Anterior cingulate cortex (tissue), 58 donors: ENCODE measurements at regions not wholly inside any gene's neighbourhood (a gene's known extent, or its start where the extent isn't known, plus 50 kb on each side); places are given as distances from the start of the nearest gene placed in this dataset.
"Not testable (repeated sequence)": the region's sequence is repeated elsewhere in the genome, so short reads cannot be mapped to it uniquely, and the experiment has no call there.

Experiments used
- DNase-seq, 58 donors: peaks; one replicate each; lab custom pipeline; 2025; lab: John Stamatoyannopoulos, UW

DNA sequence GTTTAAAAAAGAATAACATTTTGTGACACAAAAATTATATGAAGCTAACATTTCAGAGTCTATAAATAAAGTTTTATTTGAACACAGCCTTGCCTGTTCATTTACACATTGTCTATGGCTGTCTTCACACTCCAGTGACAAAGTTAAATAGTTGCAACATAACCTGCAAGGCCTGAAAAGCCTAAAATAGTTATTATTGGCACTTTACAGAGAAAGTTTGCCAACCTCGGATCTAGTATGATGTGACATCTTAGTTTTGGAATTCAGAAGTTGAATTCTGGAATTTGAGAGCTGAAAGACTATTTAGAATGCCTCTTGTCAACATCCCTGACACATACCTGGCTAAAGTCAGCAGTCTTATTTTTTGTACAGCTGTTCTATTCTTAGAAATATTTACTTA, 68.3 kb downstream of the DYRK2 start:
- DNase-seq, result no peak

DNA sequence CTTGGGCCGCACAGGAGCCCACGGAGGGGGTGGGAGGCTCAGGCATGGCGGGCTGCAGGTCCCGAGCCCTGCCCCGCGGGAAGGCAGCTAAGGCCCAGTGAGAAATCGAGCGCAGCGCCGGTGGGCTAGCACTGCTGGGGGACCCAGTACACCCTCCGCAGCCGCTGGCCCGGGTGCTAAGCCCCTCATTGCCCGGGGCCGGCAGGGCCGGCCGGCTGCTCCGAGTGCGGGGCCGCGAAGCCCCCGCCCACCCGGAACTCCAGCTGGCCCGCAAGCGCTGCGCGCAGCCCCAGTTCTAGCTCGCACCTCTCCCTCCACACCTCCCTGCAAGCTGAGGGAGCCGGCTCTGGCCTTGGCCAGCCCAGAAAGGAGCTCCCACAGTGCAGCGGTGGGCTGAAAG, 70.8 kb downstream of the DYRK2 start:
- DNase-seq, result not testable (repeated sequence)

DNA sequence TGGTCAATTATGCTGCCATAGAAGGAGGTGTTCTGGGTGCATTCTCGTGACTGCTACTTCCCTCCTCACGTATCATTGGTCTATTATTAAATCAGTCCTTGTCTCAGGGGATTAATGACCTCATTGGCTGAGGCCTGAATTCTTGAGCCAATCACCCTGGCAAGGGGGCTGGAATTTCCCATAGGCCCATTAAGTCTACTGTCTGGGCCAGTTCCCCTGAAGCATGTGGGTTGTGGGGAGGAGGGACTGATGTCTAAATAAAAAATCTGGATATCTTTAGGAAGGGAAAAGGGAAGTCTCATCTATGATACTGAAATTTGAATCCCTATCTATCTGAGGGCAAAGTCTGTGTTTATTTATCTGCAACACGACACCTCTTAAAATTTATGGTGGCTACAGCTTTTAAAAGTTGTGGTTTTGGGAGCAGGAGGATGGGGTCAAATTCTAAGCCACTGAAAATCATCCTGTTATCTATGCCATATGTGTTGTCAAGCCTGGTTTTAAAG, 71.9 kb downstream of the DYRK2 start:
- no peak for DNase-seq

DNA sequence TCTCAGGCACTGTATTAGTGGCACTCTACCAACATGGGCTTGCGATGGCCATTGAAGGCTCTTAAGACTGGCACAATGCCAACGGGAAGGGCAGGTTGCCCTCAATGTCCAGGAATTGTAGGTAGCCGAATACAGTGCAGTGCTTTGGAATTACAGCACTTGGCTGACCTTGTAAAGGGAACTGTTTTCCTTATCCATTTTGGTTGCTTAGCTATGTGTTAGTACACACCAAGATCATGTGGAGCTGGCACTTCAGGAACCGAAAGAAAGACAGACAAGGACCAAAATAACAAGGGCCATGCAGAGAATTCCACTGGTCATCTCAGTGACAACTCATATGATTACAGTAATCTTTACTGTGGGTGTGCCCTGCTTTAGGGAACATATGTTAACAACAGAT, 72.7 kb downstream of the DYRK2 start:
- peak in 1 of 58 donors; percentile 5 for DNase-seq

DNA sequence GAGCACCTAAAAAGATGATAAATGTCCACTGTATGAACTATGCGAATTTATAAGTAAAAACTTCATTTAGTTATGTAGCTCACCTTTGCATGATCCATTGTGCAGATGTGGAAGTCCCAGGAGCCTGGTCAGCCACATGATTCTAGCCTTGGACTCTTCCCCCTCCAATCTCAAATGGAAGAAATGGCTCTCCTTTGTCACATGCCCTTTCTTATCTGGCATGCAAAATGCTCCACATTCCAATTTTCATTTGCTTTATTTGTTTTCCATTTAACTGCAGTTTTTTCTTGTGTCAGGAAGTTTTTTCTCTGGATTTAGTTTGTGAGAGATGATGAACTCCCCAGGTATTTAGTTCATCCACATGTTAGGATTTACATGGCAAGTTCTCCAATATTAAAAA, 73.8 kb downstream of the DYRK2 start:
- DNase-seq, result no peak

DNA sequence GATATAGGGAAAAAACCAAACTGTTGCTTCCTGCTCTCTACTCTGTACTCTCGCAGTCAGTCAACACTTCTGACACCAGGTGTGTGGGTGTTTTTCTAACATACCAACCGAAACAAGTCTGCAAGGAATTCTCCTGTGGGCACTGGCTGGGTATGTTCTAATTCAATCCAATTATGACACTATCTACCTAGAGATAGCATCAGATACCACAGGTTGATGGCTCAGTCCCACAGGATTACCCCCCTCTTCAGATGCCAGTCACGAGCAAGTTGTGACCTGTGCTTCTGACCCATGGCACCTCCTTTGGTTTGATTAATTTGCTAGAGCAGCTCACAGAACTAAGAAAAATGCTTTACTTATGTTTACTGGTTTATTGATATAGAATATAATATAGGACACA, 78.3 kb downstream of the DYRK2 start:
- DNase-seq, result no peak

DNA sequence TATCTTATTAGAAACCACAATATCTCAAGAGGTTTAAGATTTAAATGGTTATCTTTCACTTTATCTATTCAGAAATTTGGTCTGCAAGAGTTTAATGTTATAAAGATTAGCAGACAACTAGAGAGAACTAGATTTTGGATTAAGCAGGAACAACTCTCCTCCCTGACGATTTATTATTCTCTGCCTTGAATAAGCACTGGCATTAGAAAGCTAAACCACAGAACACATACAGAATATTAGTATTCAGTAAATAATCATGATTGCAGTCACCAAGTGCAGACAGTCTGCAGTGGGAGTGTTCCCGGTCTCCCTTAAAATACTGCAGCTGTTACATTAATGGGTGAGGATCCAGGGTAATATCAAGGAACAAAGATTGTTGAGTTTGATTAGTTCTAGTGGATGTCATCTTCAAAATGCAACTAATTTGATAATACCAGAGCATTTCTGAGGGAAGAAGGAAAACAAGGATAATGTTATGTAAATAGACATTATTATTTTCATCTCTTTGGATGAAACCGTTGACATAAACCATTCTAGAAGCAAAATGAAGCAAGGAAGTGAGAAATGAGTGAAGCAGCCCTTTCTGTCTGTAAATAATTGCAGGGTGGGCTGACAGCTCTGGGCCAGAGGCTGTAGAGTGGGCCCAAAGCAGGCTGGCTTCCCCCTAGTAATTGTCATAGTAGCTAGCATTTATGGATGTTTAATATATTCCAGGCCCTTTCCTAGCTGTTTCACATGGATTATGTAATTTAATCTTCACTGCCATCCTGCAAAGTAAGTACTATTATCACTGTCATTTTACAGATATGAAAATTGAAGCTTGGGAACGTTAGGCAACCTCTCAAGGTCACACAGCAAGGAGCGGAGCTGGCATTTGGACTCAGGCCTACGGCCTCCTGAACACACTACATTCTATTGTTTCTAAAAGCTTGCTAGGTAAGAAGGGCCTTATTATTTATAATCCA, 79.4 kb downstream of the DYRK2 start:
- DNase-seq, result no peak

DNA sequence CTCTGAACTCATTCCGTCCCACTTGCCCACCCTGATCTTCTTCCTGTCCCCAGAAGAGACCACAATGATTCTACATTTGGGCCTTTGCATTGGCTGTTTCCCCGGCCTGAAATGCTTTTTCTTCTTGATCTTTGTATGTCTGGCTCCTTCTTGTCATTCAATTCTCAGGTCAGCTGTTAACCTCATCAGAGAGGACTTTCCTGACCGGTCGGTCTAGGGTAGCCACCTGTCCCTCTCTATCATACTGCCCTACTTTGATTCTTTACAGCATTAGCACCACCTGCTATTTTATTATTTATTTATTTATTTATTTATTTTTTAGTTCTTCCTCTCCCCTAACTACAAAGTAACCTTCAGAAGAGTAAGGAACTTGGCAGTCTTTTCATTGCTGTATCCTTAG, 84.3 kb downstream of the DYRK2 start:
- DNase-seq, result no peak

DNA sequence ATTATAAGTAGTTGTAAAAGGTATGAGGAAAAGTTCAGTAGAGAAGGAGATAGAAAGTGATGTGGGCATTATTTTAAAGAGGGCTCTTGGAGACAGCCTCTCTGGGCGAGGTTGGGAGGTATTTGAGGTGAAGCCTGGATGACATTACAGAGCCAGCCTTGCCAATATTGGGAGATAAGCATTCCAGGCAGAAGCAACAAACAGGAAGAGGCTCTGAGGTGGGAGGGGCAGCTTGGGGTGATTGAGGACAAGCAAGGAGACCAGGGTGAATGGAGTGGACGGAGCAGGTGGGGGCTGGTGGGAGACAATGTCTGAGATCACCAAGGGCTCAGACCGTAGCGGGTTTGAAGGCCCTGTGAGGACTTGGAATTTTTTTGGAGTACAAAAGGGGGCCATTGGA, 87.3 kb downstream of the DYRK2 start:
- DNase-seq, result no peak

DNA sequence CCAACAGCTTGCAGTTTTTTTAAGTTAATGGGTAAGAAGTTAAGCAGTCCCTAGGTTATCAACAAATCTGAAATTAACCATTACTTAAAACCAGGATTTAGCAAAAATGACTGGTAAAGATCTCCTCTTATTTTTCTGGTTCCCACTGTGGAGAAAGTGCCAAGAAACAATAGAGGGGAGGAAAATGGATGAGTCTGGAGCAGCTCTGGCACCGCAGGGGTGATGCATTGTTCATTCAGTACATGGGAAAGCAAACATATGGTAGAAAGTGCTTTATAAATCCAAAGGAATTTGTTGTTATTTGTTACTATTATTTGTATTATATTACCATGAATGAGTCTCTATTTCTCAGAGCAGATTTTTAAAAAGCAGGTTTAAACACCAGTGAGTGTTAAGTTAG, 92.2 kb downstream of the DYRK2 start:
- DNase-seq, result no peak

DNA sequence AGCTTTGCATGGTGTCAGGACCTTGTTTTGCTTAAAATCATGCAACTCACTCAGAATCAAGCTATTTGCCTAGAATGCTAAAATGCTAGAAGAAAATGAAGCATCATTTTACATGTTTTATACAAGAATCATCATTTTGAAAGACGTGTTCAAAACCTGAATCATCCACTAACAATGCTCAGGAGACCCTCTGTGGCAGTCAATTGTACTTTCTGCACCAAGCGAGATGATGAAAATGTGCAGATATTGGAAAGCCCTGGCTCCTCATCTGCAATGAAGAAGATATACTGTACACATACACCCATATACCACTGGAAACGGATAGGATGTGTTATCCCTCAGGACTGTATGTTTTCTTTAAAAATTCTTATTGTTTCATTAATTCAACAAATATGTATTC, 92.7 kb downstream of the DYRK2 start:
- no peak for DNase-seq

DNA sequence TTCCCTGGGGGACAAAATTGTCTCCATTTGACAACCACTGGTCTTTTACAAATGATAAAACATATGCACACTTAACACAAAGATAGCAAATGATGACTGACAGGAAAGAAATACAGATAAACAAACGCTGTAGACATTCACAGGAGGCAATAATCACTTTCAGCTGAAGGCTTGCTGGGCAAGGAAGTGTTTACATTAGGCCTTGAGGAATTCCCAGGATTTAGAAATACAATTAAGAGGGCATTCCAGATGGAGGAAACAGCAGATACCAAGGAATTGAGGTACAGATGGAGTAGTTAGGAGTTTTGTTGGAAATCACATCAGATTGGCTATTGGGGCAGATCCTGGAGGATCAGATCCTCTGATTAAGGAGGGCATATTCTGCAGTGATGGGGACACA, 93.9 kb downstream of the DYRK2 start:
- DNase-seq, result no peak

DNA sequence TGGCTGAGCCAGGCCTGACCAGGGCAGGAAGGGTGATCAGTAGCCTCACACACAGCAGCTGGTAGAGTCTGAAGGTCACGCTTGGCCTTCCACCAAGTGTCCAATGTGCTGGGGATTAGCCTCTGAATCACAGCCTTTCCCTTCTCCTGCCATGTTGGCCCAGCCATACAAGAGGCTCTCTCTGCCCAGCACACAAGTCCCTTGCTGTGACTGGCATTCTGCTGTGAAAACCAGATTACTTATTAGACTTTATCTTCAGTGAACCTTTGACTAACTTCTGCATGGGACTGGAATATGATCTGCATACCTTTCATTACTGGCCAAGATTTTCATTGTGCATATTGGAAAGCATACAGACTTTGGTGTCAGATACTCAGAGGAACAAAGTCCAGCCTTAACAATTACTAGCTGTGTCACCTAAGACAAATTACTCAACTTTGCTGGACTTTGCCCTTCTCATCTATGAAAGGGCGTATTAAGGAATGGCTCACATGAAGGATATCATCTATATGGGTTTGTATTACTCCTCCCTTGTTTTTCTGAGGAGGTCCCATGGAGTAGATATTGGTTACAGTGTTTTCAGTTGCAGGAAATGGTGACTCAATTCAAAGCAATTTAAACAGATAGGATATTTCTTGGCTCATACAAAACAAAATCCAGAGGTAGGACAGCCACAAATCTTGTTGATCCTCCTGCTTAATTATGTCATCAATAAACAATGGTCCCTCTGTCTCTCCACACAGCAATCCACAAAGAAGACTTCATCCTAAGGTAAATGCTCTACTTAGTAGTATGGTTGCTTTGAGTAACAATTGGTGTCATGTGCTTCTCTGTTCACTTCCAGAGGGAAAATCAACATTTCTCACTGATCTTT, 99.6 kb downstream of the DYRK2 start:
- peak in 1 of 58 donors; percentile 9 for DNase-seq

DNA sequence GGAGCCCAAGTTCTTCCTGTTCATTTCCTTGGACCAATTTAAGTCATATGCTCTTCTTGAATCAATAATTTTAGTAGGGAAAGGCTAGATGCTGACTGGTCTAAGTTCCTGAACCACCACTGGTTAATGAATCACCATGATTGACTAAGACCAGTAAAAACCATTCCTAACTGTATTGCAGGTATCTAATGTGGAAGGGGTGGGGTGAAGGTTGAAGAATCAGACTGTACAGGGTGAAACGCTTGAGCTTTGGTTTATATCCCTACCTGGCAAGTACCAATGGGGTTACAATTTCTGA, 100.1 kb downstream of the DYRK2 start:
- no peak for DNase-seq

DNA sequence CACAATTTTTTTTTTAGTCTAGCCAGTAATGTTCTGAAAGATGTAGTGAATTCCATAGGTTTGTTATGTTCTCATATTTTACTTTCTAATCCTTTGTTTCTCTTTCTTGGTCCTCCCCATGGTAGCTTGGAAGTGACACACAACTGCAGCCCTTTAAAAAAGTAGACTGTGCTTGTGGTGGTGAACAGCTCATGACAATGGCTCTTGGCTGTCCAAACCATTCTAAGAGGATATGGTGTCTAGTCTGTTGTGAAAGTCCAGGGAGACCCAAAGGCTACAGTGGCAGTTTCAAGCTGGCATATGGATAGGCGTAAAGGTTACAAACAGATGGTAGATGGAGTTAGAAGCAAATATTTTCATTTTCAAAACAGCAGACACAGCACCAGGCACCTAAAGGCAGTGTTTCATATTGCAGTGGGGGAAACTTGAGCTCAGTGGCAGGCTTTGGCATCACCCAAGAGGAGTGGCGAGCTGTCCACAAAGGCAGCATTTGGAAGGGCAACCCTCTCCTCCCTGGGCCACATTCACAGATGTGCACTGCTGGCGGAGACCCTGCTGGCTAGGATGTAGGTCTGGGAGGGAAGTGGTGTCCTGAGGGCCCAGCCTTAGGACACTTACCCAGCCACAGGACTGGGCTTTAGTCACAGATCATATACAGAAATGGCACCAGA, 102.1 kb downstream of the DYRK2 start:
- no peak for DNase-seq

DNA sequence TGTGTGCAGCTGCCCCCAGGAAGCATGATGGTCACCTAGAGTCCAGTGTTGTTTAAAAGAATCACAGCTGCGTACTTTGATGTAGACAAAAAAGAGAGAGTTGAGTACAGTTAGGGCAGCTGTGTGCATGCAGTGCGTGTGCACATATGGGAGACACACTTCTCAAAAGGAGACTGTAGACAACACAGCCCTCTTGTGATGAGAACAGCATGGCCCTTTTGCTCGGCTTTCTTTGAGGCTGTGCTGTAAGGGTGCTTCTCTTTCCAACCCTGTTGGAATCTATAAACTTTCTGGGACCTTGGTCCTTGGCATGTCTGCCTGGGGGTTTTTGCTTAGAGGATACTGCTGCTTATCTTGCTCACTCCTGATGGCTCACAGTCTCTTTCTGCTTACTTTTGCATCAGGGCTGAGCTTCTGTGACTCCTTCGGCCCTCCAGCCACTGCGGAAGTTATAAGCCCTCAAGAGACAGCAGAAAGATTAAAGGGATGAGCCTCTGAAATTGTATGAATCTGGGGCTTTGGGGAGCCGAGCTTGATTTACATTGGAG, 102.9 kb downstream of the DYRK2 start:
- no peak for DNase-seq

DNA sequence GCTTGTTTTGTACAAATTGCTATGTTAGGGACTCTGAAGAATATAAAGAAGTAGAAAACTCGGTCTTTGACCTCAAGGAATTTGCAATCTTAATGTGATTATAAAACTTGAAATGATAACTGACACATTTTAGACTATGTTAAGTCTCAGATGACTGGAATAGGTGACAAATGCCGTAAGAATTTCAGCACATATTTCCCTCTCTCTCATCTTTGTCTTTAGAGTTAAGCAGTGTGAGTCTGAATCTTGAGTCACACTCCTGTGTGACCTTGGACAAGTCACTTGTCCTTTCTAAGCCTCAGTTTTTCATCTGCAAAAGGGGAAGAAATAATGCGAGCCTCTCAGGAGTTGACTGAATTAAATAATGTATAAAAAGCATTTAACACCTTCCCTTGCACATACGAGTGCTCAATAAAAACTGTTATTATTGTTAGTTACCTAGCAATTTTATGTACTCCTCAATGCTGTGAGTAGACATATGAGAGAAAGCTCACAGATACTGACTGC, 103.7 kb downstream of the DYRK2 start:
- no peak for DNase-seq

DNA sequence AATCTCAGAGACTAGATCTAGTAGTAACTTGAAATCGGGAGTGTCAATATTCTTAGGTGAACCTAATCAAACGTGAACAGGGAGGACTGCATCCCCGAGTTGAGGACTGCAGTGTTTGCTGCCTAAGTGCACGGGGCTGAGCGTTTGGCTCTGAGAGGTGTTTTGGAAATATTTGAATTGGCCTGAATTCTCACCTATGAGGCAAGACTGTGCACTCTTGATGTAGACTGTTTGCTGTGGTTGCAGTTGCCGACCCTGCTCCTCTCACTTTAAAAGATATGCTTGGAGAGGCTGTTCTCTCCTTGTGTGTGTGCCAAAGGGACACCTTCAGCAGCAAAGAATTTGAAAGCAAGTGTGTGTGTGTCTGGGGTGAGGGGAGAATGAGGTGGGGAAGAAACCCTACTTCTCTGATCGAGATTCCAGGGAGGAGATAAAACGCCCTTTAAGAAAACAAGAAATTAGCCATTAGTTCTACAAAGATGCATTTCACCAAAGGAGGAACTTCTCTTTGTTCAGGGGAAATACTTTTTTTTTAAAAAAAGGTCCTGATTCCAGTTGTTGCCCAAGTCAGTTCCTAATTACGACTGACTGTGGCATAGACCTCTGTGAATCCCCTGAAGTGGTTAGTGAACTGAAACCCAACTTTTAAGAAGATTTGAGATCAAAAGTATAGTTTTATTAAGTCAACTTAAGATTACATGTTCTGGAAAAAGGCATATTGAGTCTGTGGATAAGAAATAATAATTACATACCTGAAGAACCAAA, 106.6 kb downstream of the DYRK2 start:
- no peak for DNase-seq

DNA sequence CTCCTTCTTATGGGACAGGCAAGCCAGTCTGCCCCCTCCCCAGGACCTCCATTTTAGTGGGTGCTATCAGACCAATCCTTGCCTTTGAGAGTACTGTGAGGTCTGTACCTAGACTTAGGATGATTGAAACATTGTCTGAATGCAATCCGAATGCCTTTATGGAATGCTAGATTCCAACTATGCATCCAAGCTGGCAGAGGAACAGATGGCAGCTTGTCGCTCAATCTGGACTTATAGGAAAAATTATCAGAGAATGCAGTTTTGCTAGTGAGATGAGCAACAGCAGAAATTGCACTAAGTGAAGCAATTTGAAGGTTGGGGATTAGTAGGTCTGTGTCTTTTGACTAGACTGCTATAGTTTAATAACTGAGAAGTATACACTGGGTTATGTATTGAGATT, 109.1 kb downstream of the DYRK2 start:
- no peak for DNase-seq

DNA sequence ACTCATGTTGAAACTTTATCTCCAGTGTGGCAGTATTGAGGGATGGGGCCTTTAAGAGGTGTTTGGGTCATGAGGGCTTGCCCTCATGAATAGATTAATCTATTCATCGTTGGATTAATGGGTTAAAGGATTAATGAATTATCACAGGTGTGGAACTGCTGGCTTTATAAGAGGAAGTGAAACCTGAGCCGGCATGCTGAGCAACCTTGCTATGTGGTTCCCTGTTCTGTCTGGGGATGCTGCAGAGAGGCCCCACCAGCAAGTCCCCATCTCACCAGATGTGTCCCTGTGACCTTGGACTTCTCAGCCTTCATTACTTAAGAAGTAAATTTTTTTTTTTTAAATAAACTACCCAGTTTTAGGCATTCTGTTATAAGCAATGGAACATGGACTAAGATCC, 109.6 kb downstream of the DYRK2 start:
- no peak for DNase-seq
